Right lobe of liver (tissue), 6 donors: ENCODE measurements at regions not wholly inside any gene's neighbourhood (a gene's known extent, or its start where the extent isn't known, plus 50 kb on each side); places are given as distances from the start of the nearest gene placed in this dataset.

Experiments
- ATAC-seq, 4 donors: fragments of 200-7000 bp; cut with Tn5 transposase; one replicate each; pipeline ENCODE4 v1.9.1; 2020; ENCODE audit warnings: mild to moderate bottlenecking in 4 of 4, moderate library complexity in 4 of 4
- DNase-seq, 3 donors: peaks; one replicate each; pipeline ENCODE4 v3.0.0-alpha.2; 2020
- H3K27ac ChIP-seq, 3 donors: fragments of 200-600 bp; one replicate each; pipeline ENCODE4 v1.8.0; 2022
- H3K27me3 ChIP-seq, 2 donors: fragments of 200-600 bp; one replicate each; pipeline ENCODE4 v1.8.0; 2022
- H3K36me3 ChIP-seq, 4 donors: fragments of 200-600 bp; sonication (generic) in 1 of 4; one replicate each; pipeline versions ENCODE4 v1.5.1 to v1.8.0; 2017 to 2022; ENCODE audit warnings: control low read depth in 1 of 4
- H3K4me1 ChIP-seq, 4 donors: fragments of 200-600 bp; sonication (generic) in 1 of 4; one replicate each; pipeline versions ENCODE4 v1.5.1 to v1.8.0; 2017 to 2022; ENCODE audit warnings: control low read depth in 1 of 4
- H3K4me3 ChIP-seq, 3 donors: fragments of 200-600 bp; one replicate each; pipeline ENCODE4 v1.8.0; 2022
- H3K9me3 ChIP-seq, 4 donors: fragments of 200-600 bp; sonication (generic) in 1 of 4; one replicate each; pipeline versions ENCODE4 v1.5.1 to v1.8.0; 2017 to 2022; ENCODE audit warnings: control low read depth in 1 of 4
- CTCF ChIP-seq, 4 donors: fragments of 200-600 bp in 3 of 4; fragments of 450-650 bp in 1 of 4; IDR thresholded peaks; one replicate each; pipeline versions ENCODE4 v1.5.1 to v1.8.0; 2016 to 2022; ENCODE audit warnings: antibody characterized with exemption in 4 of 4, mild to moderate bottlenecking in 2 of 4
- POLR2A ChIP-seq: fragments of 450-650 bp; IDR thresholded peaks from one replicate; pipeline ENCODE4 v1.6.1; 2017; ENCODE audit warnings: antibody characterized with exemption, mild to moderate bottlenecking
- WGBS: methylation state at CpG from one replicate; pipeline ENCODE4 v1.1.6; 2018; ENCODE audit warnings: low coverage, low lambda C conversion rate; ENCODE audit not compliant: insufficient coverage; ENCODE audit errors: missing lambda C conversion rate; 5-methylcytosine and 5-hydroxymethylcytosine counted together
- intact Hi-C, 2 donors: fragments of 100-400 bp; cut with DNase I; formaldehyde crosslinking; loops; one replicate each; pipeline versions ENCODE4 v1.11.2 to v1.14.1; 2022
- donor health status: DM: no; HTN: yes; CAD: no.
- donor health status: DM: no; HTN: no; CAD: no.
- donor health status: DM: no; HTN: no; CAD: no.
- donor health status: DM: no; HTN: yes; CAD: no.
- donor health status: DM: no; HTN: yes; CAD: no.

- no peak for ATAC-seq
- no peak for DNase-seq
- Histone ChIP-seq H3K9me3 (no peaks in the 10 kb centered on the region), H3K36me3 (no peaks in the 10 kb centered on the region), H3K4me1 (peaks cover 0 to 6% (median 3%) of the 10 kb centered on the region in 4 donors), H3K4me3 (no peak overlapping the region), H3K27me3 (no peaks in the 10 kb centered on the region), H3K27ac (no peak overlapping the region)
- TF ChIP-seq CTCF (IDR thresholded peaks at IDR 0.05) (no peak), POLR2A (no peak)
- intact Hi-C loops, result no loop called here
- WGBS, result 90% methylated on average over 2 of the region's 3 CpGs
Measured at GRCh38 chr12:63212316-63212715, 61.3 kb upstream of the AVPR1A start.

GRCh38 chr12:63208956-63209355 lies 58.0 kb upstream of the AVPR1A start:
- ATAC-seq (no peak), DNase-seq (no peak)
- intact Hi-C loops, result no loop called here
- no peaks in the 10 kb centered on the region for H3K9me3 ChIP-seq
- H3K4me3 ChIP-seq, result no peak overlapping the region
- no peaks in the 10 kb centered on the region for H3K27me3 ChIP-seq
- TF ChIP-seq CTCF (IDR thresholded peaks at IDR 0.05), result no peak
- TF ChIP-seq POLR2A, result no peak
- peaks cover 0 to 18% (median 6%) of the 10 kb centered on the region in 4 donors for H3K4me1 ChIP-seq
- H3K36me3 ChIP-seq, result no peaks in the 10 kb centered on the region
- no peak overlapping the region for H3K27ac ChIP-seq

- Histone ChIP-seq H3K4me3 (no peak overlapping the region), H3K36me3 (no peaks in the 10 kb centered on the region), H3K9me3 (no peaks in the 10 kb centered on the region), H3K27me3 (no peaks in the 10 kb centered on the region), H3K4me1 (peaks cover 0 to 18% (median 6%) of the 10 kb centered on the region in 4 donors), H3K27ac (peak overlapping the region; percentile 18 to 54 (median 45))
- intact Hi-C loops, result no loop called here
- DNase-seq (peak; percentile 34 to 82 (median 54)), ATAC-seq (peak; percentile 88 to 97 (median 92))
- TF ChIP-seq POLR2A (no peak), CTCF (IDR thresholded peaks at IDR 0.05) (no peak)
- WGBS, result 13% methylated on average over 3 of the region's 3 CpGs
Measured at GRCh38 chr12:63206909-63207308, 55.9 kb upstream of the AVPR1A start.

- Histone ChIP-seq H3K27me3 (no peaks in the 10 kb centered on the region), H3K4me1 (peaks cover 0 to 18% (median 6%) of the 10 kb centered on the region in 4 donors), H3K27ac (peak overlapping the region; percentile 18 to 54 (median 45)), H3K9me3 (no peaks in the 10 kb centered on the region), H3K36me3 (no peaks in the 10 kb centered on the region), H3K4me3 (no peak overlapping the region)
- intact Hi-C loops, result no loop called here
- DNase-seq, result no peak
- 6% methylated on average over 1 of the region's 1 CpG for WGBS
- ATAC-seq, result peak; percentile 58 to 77 (median 70)
- TF ChIP-seq CTCF (IDR thresholded peaks at IDR 0.05) (no peak), POLR2A (no peak)
Measured at GRCh38 chr12:63206494-63206893, 55.5 kb upstream of the AVPR1A start.
